Omental fat pad (tissue), 3 donors: ENCODE measurements at regions not wholly inside any gene's neighbourhood (a gene's known extent, or its start where the extent isn't known, plus 50 kb on each side); places are given as distances from the start of the nearest gene placed in this dataset.

Experiments used
- ATAC-seq: fragments of 150-250 bp; one replicate; pipeline ENCODE4 v1.9.1; 2016; ENCODE audit warnings: mild to moderate bottlenecking, moderate library complexity; ENCODE audit not compliant: low FRiP score
- DNase-seq: peaks from one replicate; pipeline ENCODE4 v3.0.0-alpha.2; 2019; ENCODE audit warnings: low spot score
- TF ChIP-seq, protein P1 (sequence below), 3 donors: fragments of 450-650 bp; IDR thresholded peaks; one replicate each; pipeline ENCODE4 v1.5.1; 2016 to 2017; ENCODE audit warnings: antibody characterized with exemption in 3 of 3, mild to moderate bottlenecking in 3 of 3, moderate library complexity in 2 of 3

GRCh38 chr2:128448331-128449225 is 129.9 kb upstream of the HS6ST1 start:
- TF ChIP-seq, protein P1, sequence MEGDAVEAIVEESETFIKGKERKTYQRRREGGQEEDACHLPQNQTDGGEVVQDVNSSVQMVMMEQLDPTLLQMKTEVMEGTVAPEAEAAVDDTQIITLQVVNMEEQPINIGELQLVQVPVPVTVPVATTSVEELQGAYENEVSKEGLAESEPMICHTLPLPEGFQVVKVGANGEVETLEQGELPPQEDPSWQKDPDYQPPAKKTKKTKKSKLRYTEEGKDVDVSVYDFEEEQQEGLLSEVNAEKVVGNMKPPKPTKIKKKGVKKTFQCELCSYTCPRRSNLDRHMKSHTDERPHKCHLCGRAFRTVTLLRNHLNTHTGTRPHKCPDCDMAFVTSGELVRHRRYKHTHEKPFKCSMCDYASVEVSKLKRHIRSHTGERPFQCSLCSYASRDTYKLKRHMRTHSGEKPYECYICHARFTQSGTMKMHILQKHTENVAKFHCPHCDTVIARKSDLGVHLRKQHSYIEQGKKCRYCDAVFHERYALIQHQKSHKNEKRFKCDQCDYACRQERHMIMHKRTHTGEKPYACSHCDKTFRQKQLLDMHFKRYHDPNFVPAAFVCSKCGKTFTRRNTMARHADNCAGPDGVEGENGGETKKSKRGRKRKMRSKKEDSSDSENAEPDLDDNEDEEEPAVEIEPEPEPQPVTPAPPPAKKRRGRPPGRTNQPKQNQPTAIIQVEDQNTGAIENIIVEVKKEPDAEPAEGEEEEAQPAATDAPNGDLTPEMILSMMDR (IDR thresholded peaks at IDR 0.05) = no peak
- ATAC-seq (no peak), DNase-seq (no peak)

DNA sequence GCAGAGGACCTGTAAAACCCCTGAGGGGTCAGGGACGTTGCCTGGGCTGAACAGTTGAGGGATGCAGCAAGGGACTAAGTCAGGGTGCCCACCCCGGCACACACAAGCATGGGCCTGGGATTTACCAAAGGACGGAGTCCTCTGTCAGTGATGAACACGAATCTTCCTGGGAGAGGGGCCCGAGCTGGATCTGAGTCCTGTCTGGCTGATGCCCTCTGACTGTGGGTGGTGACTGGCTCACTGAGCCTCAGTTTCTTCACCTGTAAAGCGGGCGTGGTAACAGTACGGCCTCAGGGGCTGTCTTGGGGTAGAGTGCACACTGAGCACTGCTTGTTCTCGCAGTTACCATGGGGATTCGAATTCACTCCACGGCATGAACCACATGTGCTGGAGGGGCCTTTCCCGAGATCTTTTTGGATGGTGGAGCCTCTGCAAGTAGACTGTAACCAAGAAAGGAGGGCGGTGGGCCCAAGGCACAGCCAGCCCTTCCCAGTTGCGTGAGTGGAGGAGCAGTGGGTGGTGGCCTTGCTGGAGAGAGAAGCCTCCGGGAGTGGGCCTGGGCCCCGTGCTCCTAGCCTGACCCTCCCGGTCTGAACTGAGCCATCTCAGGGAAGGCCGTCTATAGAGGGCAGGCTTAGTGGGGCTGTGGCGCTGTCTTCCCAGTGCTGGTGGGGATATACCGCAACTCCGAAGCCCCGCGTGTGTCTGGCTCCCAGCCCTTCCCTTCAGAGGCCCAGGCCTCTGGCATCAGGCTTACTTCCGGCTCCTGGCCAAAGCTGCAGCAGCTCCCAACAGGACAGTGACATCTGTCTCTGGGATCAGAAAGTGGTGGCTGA is 130.8 kb upstream of the HS6ST1 start:
- DNase-seq = no peak
- TF ChIP-seq, protein P1 (IDR thresholded peaks at IDR 0.05) = no peak
- ATAC-seq = no peak

DNA sequence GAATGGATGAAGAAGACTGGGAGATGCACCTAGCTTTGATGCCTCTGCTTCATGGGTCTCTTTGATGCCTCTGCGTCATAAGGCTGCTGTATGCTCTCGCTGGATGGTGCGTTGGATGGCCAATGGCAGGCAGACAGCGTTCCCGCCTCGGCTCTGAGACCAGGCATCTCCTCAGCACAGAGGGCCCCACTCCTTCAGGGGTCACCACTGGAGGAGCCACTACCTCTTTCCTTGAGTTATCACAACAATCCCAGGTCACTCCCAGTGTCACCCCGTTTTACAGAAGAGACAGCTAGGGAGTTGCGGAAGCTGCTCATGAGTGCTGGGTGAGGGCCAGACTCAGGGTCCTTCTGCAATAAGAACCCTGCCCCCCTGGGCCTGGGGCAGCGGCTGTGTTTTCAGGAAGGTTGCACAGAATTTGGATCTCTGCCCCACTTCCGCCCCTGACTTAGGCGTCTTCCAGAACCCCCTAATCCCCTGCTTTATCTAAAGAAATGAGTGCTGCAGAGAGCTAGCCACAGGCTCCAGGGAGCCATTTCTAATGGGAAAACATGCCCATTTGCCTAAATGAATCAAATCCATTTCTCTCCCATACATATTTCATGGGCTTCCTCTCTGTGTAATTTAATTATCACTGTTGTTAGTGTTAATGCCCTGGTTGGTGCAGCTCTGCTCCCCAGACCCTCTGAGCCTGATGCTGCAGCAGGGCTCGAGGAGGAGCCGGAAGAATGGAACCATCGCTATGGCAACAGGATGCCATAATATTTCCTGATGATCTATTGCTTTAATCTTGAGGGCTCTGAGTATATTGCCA is 131.8 kb upstream of the HS6ST1 start:
- DNase-seq (no peak), ATAC-seq (no peak)
- TF ChIP-seq, protein P1 (IDR thresholded peaks at IDR 0.05) = no peak

GRCh38 chr2:128451084-128452023 is 132.7 kb upstream of the HS6ST1 start:
- TF ChIP-seq, protein P1 (IDR thresholded peaks at IDR 0.05) = no peak
- ATAC-seq = no peak
- no peak for DNase-seq

DNA sequence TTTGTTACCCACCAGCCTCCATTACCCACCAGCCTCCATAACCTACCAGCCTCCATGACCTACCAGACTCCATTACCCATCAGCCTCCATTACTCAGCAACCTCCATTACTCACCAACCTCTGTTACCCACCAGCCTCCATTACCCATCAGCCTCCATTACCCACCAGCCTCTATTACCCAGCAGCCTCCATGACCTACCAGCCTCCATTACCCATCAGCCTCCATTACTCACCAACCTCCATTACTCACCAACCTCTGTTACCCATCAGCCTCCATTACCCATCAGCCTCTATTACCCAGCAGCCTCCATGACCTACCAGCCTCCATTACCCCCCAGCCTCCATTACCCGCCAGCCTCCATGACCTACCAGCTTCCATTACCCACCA is 133.3 kb upstream of the HS6ST1 start:
- ATAC-seq (no peak), DNase-seq (no peak)
- TF ChIP-seq, protein P1 (IDR thresholded peaks at IDR 0.05) = no peak
